D341Med (cell line): ENCODE measurements at regions not wholly inside any gene's neighbourhood (a gene's known extent, or its start where the extent isn't known, plus 50 kb on each side); places are given as distances from the start of the nearest gene placed in this dataset.
"Not testable (repeated sequence)": the region's sequence is repeated elsewhere in the genome, so short reads cannot be mapped to it uniquely, and the experiment has no call there.

Experiments
- DNase-seq: peaks from one replicate; pipeline ENCODE4 v3.0.0; 2012; ENCODE audit warnings: low spot score

- not testable (repeated sequence) for DNase-seq
Measured at GRCh38 chr17:72472853-72473390, 352.1 kb downstream of the SOX9 start.

GRCh38 chr17:72474243-72474642 lies 353.4 kb downstream of the SOX9 start:
- DNase-seq = no peak

GRCh38 chr17:72474719-72475477 lies 354.1 kb downstream of the SOX9 start:
- no peak for DNase-seq

- DNase-seq = no peak
Measured at GRCh38 chr17:72476134-72476533, 355.3 kb downstream of the SOX9 start.

GRCh38 chr17:72476575-72476986 lies 355.8 kb downstream of the SOX9 start:
- no peak for DNase-seq

GRCh38 chr17:72477491-72477890 lies 356.7 kb downstream of the SOX9 start:
- no peak for DNase-seq

- DNase-seq = no peak
Measured at GRCh38 chr17:72479113-72479512, 358.3 kb downstream of the SOX9 start.

- DNase-seq = no peak
Measured at GRCh38 chr17:72481572-72481971, 360.8 kb downstream of the SOX9 start.

- no peak for DNase-seq
Measured at GRCh38 chr17:72485596-72485995, 364.8 kb downstream of the SOX9 start.

GRCh38 chr17:72486806-72487205 lies 366.0 kb downstream of the SOX9 start:
- no peak for DNase-seq

GRCh38 chr17:72487731-72488494 lies 367.1 kb downstream of the SOX9 start:
- DNase-seq = no peak

- no peak for DNase-seq
Measured at GRCh38 chr17:72488555-72489271, 367.9 kb downstream of the SOX9 start.

- DNase-seq = no peak
Measured at GRCh38 chr17:72489272-72489641, 368.4 kb downstream of the SOX9 start.

- no peak for DNase-seq
Measured at GRCh38 chr17:72491102-72491501, 370.3 kb downstream of the SOX9 start.

GRCh38 chr17:72492494-72492893 lies 371.7 kb downstream of the SOX9 start:
- no peak for DNase-seq

GRCh38 chr17:72492941-72493340 lies 372.1 kb downstream of the SOX9 start:
- no peak for DNase-seq

GRCh38 chr17:72494566-72494965 lies 373.7 kb downstream of the SOX9 start:
- no peak for DNase-seq

GRCh38 chr17:72496461-72496860 lies 375.6 kb downstream of the SOX9 start:
- DNase-seq = no peak

- DNase-seq = no peak
Measured at GRCh38 chr17:72497915-72498314, 377.1 kb downstream of the SOX9 start.

- no peak for DNase-seq
Measured at GRCh38 chr17:72498364-72499210, 377.8 kb downstream of the SOX9 start.
